ENCODE measurements at regions not wholly inside any gene's neighbourhood (a gene's known extent, or its start where the extent isn't known, plus 50 kb on each side); places are given as distances from the start of the nearest gene placed in this dataset.

DNA sequence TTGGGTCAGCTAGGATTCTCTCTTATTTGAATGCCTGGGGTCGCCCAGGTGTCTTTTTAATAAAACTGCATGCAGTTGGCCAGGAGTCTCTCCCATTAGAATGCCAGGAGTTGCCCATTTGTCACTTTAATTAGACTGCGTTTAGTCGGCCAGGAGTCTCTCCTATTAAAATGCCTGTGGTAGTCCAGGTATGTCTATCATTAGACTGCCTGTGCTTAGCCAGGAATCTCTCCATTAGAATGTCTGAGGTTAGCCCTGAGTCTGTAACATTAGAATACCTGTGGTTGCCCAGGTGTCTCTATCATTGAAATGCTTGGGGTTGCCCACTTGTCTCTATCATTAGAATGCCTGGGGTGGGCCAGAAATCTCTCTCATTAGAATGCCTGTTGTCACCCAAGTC, 1470.9 kb downstream of the UQCRFS1 start:
- H2AFZ ChIP-seq (ENCODE audit: low read length) = no peak overlapping the region
- H3K9me3 Mint-ChIP-seq = peaks cover 11 to 56% of the 10 kb centered on the region in 2 experiments
- H3K23ac ChIP-seq (ENCODE audit: insufficient read length, low read depth, low read length) = no peak overlapping the region
- peaks cover 22 to 50% (median 27%) of the 10 kb centered on the region in 3 experiments for H3K36me3 Mint-ChIP-seq (ENCODE audit: insufficient read depth in 1 of 3, low read depth in 3 of 3)
- no peak for DNase-seq
- no peak overlapping the region for H3K9ac ChIP-seq (ENCODE audit: extremely low read depth, insufficient read length, low read length)
- no peaks in the 10 kb centered on the region for H3K4me1 ChIP-seq (ENCODE audit: insufficient read depth, low read length)
- peaks cover 18% of the 10 kb centered on the region for H3K27me3 Mint-ChIP-seq (ENCODE audit: low read depth)
- H3K14ac ChIP-seq (ENCODE audit: insufficient read depth, low read length) = no peak overlapping the region
- H4K20me1 ChIP-seq (ENCODE audit: control insufficient read depth, insufficient read depth, insufficient read length) = no peaks in the 10 kb centered on the region
- no peak overlapping the region for H4K91ac ChIP-seq (ENCODE audit: insufficient read length, low read depth, low read length)
- H2BK15ac ChIP-seq (ENCODE audit: low read depth, low read length) = no peak overlapping the region
- H4K5ac ChIP-seq (ENCODE audit: insufficient read length, low read depth, low read length) = no peak overlapping the region
- no peak overlapping the region for H2BK120ac ChIP-seq (ENCODE audit: low read depth, low read length, poor library complexity, severe bottlenecking)
- no peaks in the 10 kb centered on the region for H3K23me2 ChIP-seq (ENCODE audit: insufficient read length, low read depth, low read length, poor library complexity, severe bottlenecking)
- H3K27ac ChIP-seq (ENCODE audit: insufficient read length, low read depth, low read length) = no peak overlapping the region
- H3K18ac ChIP-seq (ENCODE audit: insufficient read length, low read depth, low read length) = no peak overlapping the region
- H3K27ac Mint-ChIP-seq = peak overlapping the region in 1 of 3 experiments; percentile 40; a peak in 1 of 7 replicates
- no peak overlapping the region for H2BK12ac ChIP-seq (ENCODE audit: insufficient read length, low read depth, low read length)
- 0 out of 4 replicates have a peak, but pooled peaks cover 0 to under 1% of the 10 kb centered on the region in 2 experiments for H3K4me1 Mint-ChIP-seq
- no peak overlapping the region for H4K8ac ChIP-seq (replicated peaks; ENCODE audit: insufficient read length, low read depth, low read length)
- no peak overlapping the region for H3K4me2 ChIP-seq (ENCODE audit: insufficient read depth, insufficient read length, low read length)
- H3K56ac ChIP-seq (ENCODE audit: insufficient read length, low read depth, low read length) = no peak overlapping the region
- no peak overlapping the region for H3K4ac ChIP-seq (ENCODE audit: low read depth, low read length)
- H3K79me1 ChIP-seq (ENCODE audit: insufficient read depth, low read depth, low read length, poor library complexity, severe bottlenecking) = no peaks in the 10 kb centered on the region
- H2BK5ac ChIP-seq (ENCODE audit: insufficient read length, low read length) = no peak overlapping the region
- H3K79me2 ChIP-seq (ENCODE audit: insufficient read depth, low read length) = no peaks in the 10 kb centered on the region
- H3T11ph ChIP-seq (ENCODE audit: low read length) = no peak overlapping the region
- no peak overlapping the region for H2BK20ac ChIP-seq (ENCODE audit: low read depth, low read length, poor library complexity, severe bottlenecking)
- WGBS (ENCODE audit: extremely low coverage, insufficient read length, low lambda C conversion rate) = no CpG with 5 or more reads among the region's 3 CpGs
- peaks cover 4% of the 10 kb centered on the region for H3K9me3 ChIP-seq (ENCODE audit: control insufficient read depth, low read depth, low read length)
- H3K27me3 ChIP-seq (ENCODE audit: insufficient read depth, low read length) = peaks cover 6% of the 10 kb centered on the region; the same call in 1 of the 2 replicates
- TF ChIP-seq, protein P1, sequence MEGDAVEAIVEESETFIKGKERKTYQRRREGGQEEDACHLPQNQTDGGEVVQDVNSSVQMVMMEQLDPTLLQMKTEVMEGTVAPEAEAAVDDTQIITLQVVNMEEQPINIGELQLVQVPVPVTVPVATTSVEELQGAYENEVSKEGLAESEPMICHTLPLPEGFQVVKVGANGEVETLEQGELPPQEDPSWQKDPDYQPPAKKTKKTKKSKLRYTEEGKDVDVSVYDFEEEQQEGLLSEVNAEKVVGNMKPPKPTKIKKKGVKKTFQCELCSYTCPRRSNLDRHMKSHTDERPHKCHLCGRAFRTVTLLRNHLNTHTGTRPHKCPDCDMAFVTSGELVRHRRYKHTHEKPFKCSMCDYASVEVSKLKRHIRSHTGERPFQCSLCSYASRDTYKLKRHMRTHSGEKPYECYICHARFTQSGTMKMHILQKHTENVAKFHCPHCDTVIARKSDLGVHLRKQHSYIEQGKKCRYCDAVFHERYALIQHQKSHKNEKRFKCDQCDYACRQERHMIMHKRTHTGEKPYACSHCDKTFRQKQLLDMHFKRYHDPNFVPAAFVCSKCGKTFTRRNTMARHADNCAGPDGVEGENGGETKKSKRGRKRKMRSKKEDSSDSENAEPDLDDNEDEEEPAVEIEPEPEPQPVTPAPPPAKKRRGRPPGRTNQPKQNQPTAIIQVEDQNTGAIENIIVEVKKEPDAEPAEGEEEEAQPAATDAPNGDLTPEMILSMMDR (conservative IDR thresholded peaks at IDR 0.05) = no peak
- no peak overlapping the region for H3K4me3 Mint-ChIP-seq
- no peak overlapping the region for H2AK5ac ChIP-seq (ENCODE audit: insufficient read length, low read length)
